HL-60 (cell line): ENCODE measurements at regions not wholly inside any gene's neighbourhood (a gene's known extent, or its start where the extent isn't known, plus 50 kb on each side); places are given as distances from the start of the nearest gene placed in this dataset.

Experiments
- DNase-seq, 2 experiments: peaks; one replicate each; pipeline ENCODE4 v3.0.0-alpha.2; 2010 to 2020; ENCODE audit warnings: low read depth in 1 of 2, low spot score in 1 of 2
- H3K27ac ChIP-seq: fragments of 250-450 bp; sonication (Bioruptor Pico); replicated peaks from 2 replicates; pipeline ENCODE4 v1.5.1; 2020; ENCODE audit warnings: mild to moderate bottlenecking, moderate library complexity
- H3K27me3 ChIP-seq: fragments of 250-450 bp; sonication (Bioruptor Pico); 2 replicates; pipeline ENCODE4 v1.5.1; 2021; ENCODE audit warnings: mild to moderate bottlenecking, moderate library complexity; ENCODE audit not compliant: insufficient read depth, poor library complexity, severe bottlenecking
- H3K4me3 ChIP-seq: replicated peaks from 2 replicates; pipeline ENCODE4 v1.5.1; 2011; ENCODE audit warnings: mild to moderate bottlenecking, control low read depth, low read length; ENCODE audit not compliant: insufficient read depth
- CTCF ChIP-seq: IDR thresholded peaks from one replicate; pipeline ENCODE4 v1.5.1; 2011; ENCODE audit warnings: low read length, control low read depth, inconsistent platforms; ENCODE audit not compliant: insufficient read depth
- GABPA ChIP-seq: IDR thresholded peaks from 2 replicates; pipeline ENCODE4 v1.6.1; 2012; ENCODE audit warnings: low read depth
- POLR2AphosphoS5 ChIP-seq: IDR thresholded peaks from 2 replicates; pipeline ENCODE4 v1.6.1; 2012; ENCODE audit warnings: low read depth
- REST ChIP-seq: IDR thresholded peaks from 2 replicates; pipeline ENCODE4 v1.6.1; 2012; ENCODE audit warnings: low read depth; ENCODE audit not compliant: insufficient replicate concordance
- SPI1 ChIP-seq: IDR thresholded peaks from 2 replicates; pipeline ENCODE4 v1.6.1; 2012; ENCODE audit warnings: low read depth, mild to moderate bottlenecking, borderline replicate concordance

- TF ChIP-seq SPI1 = no peak
- TF ChIP-seq CTCF = no peak
- no peak for TF ChIP-seq REST
- no peak for TF ChIP-seq GABPA
- TF ChIP-seq POLR2AphosphoS5 = no peak
- Histone ChIP-seq H3K4me3 (no peak overlapping the region), H3K27ac (no peak overlapping the region), H3K27me3 (no peaks in the 10 kb centered on the region)
- no peak for DNase-seq
Measured at GRCh38 chr5:127206320-127207113, 84.1 kb upstream of the MEGF10 start.

GRCh38 chr5:127210042-127210441, 80.6 kb upstream of the MEGF10 start:
- Histone ChIP-seq H3K4me3 (no peak overlapping the region), H3K27ac (no peak overlapping the region), H3K27me3 (no peaks in the 10 kb centered on the region)
- DNase-seq = no peak
- TF ChIP-seq SPI1 (no peak), CTCF (no peak), REST (no peak), POLR2AphosphoS5 (no peak), GABPA (no peak)

- no peak for TF ChIP-seq GABPA
- no peak for TF ChIP-seq SPI1
- no peak for TF ChIP-seq CTCF
- TF ChIP-seq POLR2AphosphoS5 = no peak
- no peak for TF ChIP-seq REST
- H3K4me3 ChIP-seq = no peak overlapping the region
- no peak overlapping the region for H3K27ac ChIP-seq
- H3K27me3 ChIP-seq = no peaks in the 10 kb centered on the region
- no peak for DNase-seq
Measured at GRCh38 chr5:127213231-127213630, 77.4 kb upstream of the MEGF10 start.
